Fibroblast of lung (primary cell): ENCODE measurements at regions not wholly inside any gene's neighbourhood (a gene's known extent, or its start where the extent isn't known, plus 50 kb on each side); places are given as distances from the start of the nearest gene placed in this dataset.

Experiments
- DNase-seq, 2 donors: peaks; one replicate each; pipeline versions ENCODE4 v3.0.0 to v3.0.0-alpha.2; 2010; ENCODE audit warnings: low read depth in 2 of 2
- H2AFZ ChIP-seq: 2 replicates; pipeline ENCODE4 v1.5.1; 2012; ENCODE audit warnings: low read length, control low read depth, inconsistent platforms
- H3K27ac ChIP-seq: 2 replicates; pipeline ENCODE4 v1.5.1; 2011; ENCODE audit warnings: low read length, control low read depth; ENCODE audit not compliant: insufficient read depth
- H3K27me3 ChIP-seq: 2 replicates; pipeline ENCODE4 v1.5.1; 2011; ENCODE audit warnings: mild to moderate bottlenecking, low read length; ENCODE audit not compliant: control insufficient read depth, insufficient read depth
- H3K36me3 ChIP-seq: 2 replicates; pipeline ENCODE4 v1.5.1; 2011; ENCODE audit warnings: low read length; ENCODE audit not compliant: control insufficient read depth, insufficient read depth
- H3K4me1 ChIP-seq: 2 replicates; pipeline ENCODE4 v1.5.1; 2011; ENCODE audit warnings: low read length; ENCODE audit not compliant: control insufficient read depth, insufficient read depth; ENCODE audit errors: extremely low read depth
- H3K4me2 ChIP-seq: 2 replicates; pipeline ENCODE4 v1.5.1; 2011; ENCODE audit warnings: low read length, control low read depth; ENCODE audit not compliant: insufficient read depth; ENCODE audit errors: extremely low read depth
- H3K4me3 ChIP-seq, 4 experiments: fragments of 200-600 bp in 1 of 4; sonication (generic) in 1 of 4; replicated peaks in 1 of 4; 2 replicates each; pipeline ENCODE4 v1.5.1; 2011 to 2016; ENCODE audit warnings: low read length in 4 of 4, low read depth in 3 of 4, mild to moderate bottlenecking in 3 of 4, control low read depth in 2 of 4, inconsistent platforms in 1 of 4, mixed read lengths in 1 of 4; ENCODE audit not compliant: insufficient read depth in 1 of 4; ENCODE audit errors: control extremely low read depth in 1 of 4
- H3K79me2 ChIP-seq: 2 replicates; pipeline ENCODE4 v1.5.1; 2012; ENCODE audit warnings: mild to moderate bottlenecking, low read length, inconsistent platforms; ENCODE audit not compliant: control insufficient read depth, insufficient read depth
- H3K9ac ChIP-seq: 2 replicates; pipeline ENCODE4 v1.5.1; 2011; ENCODE audit warnings: mild to moderate bottlenecking, low read length, control low read depth; ENCODE audit not compliant: insufficient read depth
- H3K9me3 ChIP-seq: 2 replicates; pipeline ENCODE4 v1.5.1; 2012; ENCODE audit warnings: low read depth, low read length; ENCODE audit not compliant: control insufficient read depth, insufficient read depth
- H4K20me1 ChIP-seq: 2 replicates; pipeline ENCODE4 v1.5.1; 2011; ENCODE audit warnings: low read length; ENCODE audit not compliant: control insufficient read depth, insufficient read depth; ENCODE audit errors: extremely low read depth
- CTCF ChIP-seq, 2 donors: IDR thresholded peaks in 1 of 2; conservative IDR thresholded peaks in 1 of 2; 1 replicate in 1 of 2; 2 replicates in 1 of 2; pipeline ENCODE4 v1.5.1; 2011 to 2012; ENCODE audit warnings: low read length in 2 of 2, control low read depth in 1 of 2, inconsistent platforms in 1 of 2, low read depth in 1 of 2, mild to moderate bottlenecking in 1 of 2
- EZH2 ChIP-seq: IDR thresholded peaks from 2 replicates; pipeline ENCODE4 v1.5.1; 2012; ENCODE audit warnings: low read length, control low read depth, mild to moderate bottlenecking; ENCODE audit errors: missing control alignments

- H3K4me1 ChIP-seq = no peaks in the 10 kb centered on the region
- no peaks in the 10 kb centered on the region for H3K27me3 ChIP-seq
- H3K9me3 ChIP-seq = no peaks in the 10 kb centered on the region
- no peaks in the 10 kb centered on the region for H3K36me3 ChIP-seq
- no peak overlapping the region for H3K4me3 ChIP-seq
- TF ChIP-seq CTCF (conservative IDR thresholded peaks at IDR 0.05 in 1 of 2, IDR thresholded peaks at IDR 0.05 in 1 of 2; ENCODE audit: low read depth in 1 of 2, low read length in 2 of 2) = no peak
- no peak for TF ChIP-seq EZH2
- H4K20me1 ChIP-seq = no peaks in the 10 kb centered on the region
- no peak overlapping the region for H2AFZ ChIP-seq
- H3K9ac ChIP-seq = no peak overlapping the region
- DNase-seq = no peak
- H3K27ac ChIP-seq = no peak overlapping the region
- H3K79me2 ChIP-seq = no peaks in the 10 kb centered on the region
- no peak overlapping the region for H3K4me2 ChIP-seq
Observed at GRCh38 chr2:163302141-163302540, 433.7 kb downstream of the FIGN start.

GRCh38 chr2:163291790-163292189, 444.0 kb downstream of the FIGN start:
- Histone ChIP-seq H3K4me2 (no peak overlapping the region), H3K36me3 (no peaks in the 10 kb centered on the region), H4K20me1 (no peaks in the 10 kb centered on the region), H3K27me3 (no peaks in the 10 kb centered on the region), H3K4me1 (no peaks in the 10 kb centered on the region), H3K27ac (no peak overlapping the region), H2AFZ (no peak overlapping the region), H3K79me2 (no peaks in the 10 kb centered on the region), H3K9me3 (no peaks in the 10 kb centered on the region), H3K9ac (no peak overlapping the region), H3K4me3 (no peak overlapping the region)
- no peak for DNase-seq
- no peak for TF ChIP-seq EZH2
- TF ChIP-seq CTCF (conservative IDR thresholded peaks at IDR 0.05 in 1 of 2, IDR thresholded peaks at IDR 0.05 in 1 of 2; ENCODE audit: low read depth in 1 of 2, low read length in 2 of 2) = no peak

GRCh38 chr2:163281717-163282116, 443.1 kb upstream of the KCNH7 start:
- Histone ChIP-seq H4K20me1 (no peaks in the 10 kb centered on the region), H3K36me3 (no peaks in the 10 kb centered on the region), H3K9me3 (no peaks in the 10 kb centered on the region), H3K4me1 (no peaks in the 10 kb centered on the region), H3K27ac (no peak overlapping the region), H3K27me3 (no peaks in the 10 kb centered on the region), H3K4me3 (no peak overlapping the region), H2AFZ (no peak overlapping the region), H3K79me2 (no peaks in the 10 kb centered on the region), H3K9ac (no peak overlapping the region), H3K4me2 (no peak overlapping the region)
- no peak for TF ChIP-seq CTCF (conservative IDR thresholded peaks at IDR 0.05 in 1 of 2, IDR thresholded peaks at IDR 0.05 in 1 of 2; ENCODE audit: low read depth in 1 of 2, low read length in 2 of 2)
- TF ChIP-seq EZH2 = no peak
- DNase-seq = no peak
